ENCODE measurements at regions not wholly inside any gene's neighbourhood (a gene's known extent, or its start where the extent isn't known, plus 50 kb on each side); places are given as distances from the start of the nearest gene placed in this dataset.

GRCh38 chr6:47170617-47170947 is 128.4 kb upstream of the ADGRF1 start:
- Histone ChIP-seq H3K4me3 (no peak overlapping the region), H3K4me1 (peaks cover 2 to 8% of the 10 kb centered on the region in 2 donors), H3K27me3 (no peaks in the 10 kb centered on the region), H3K36me3 (no peaks in the 10 kb centered on the region), H3K27ac (no peak overlapping the region), H3K9me3 (no peaks in the 10 kb centered on the region)
- TF ChIP-seq, protein P1, sequence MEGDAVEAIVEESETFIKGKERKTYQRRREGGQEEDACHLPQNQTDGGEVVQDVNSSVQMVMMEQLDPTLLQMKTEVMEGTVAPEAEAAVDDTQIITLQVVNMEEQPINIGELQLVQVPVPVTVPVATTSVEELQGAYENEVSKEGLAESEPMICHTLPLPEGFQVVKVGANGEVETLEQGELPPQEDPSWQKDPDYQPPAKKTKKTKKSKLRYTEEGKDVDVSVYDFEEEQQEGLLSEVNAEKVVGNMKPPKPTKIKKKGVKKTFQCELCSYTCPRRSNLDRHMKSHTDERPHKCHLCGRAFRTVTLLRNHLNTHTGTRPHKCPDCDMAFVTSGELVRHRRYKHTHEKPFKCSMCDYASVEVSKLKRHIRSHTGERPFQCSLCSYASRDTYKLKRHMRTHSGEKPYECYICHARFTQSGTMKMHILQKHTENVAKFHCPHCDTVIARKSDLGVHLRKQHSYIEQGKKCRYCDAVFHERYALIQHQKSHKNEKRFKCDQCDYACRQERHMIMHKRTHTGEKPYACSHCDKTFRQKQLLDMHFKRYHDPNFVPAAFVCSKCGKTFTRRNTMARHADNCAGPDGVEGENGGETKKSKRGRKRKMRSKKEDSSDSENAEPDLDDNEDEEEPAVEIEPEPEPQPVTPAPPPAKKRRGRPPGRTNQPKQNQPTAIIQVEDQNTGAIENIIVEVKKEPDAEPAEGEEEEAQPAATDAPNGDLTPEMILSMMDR (IDR thresholded peaks at IDR 0.05): no peak
- intact Hi-C loops (cut with DNase I): no loop called here
- DNase-seq: no peak
- no peak for ATAC-seq

GRCh38 chr6:47169785-47170616 is 127.9 kb upstream of the ADGRF1 start:
- no peaks in the 10 kb centered on the region for H3K9me3 ChIP-seq
- peak; percentile 63 for ATAC-seq
- peak overlapping the region in 1 of 2 donors; percentile 13 for H3K27ac ChIP-seq
- H3K4me1 ChIP-seq: peaks cover 2 to 8% of the 10 kb centered on the region in 2 donors
- no peak overlapping the region for H3K4me3 ChIP-seq
- intact Hi-C loops (cut with DNase I): no loop called here
- H3K27me3 ChIP-seq: no peaks in the 10 kb centered on the region
- peak in 1 of 4 donors; percentile 13 for DNase-seq
- TF ChIP-seq, protein P1 (IDR thresholded peaks at IDR 0.05): no peak
- no peaks in the 10 kb centered on the region for H3K36me3 ChIP-seq

DNA sequence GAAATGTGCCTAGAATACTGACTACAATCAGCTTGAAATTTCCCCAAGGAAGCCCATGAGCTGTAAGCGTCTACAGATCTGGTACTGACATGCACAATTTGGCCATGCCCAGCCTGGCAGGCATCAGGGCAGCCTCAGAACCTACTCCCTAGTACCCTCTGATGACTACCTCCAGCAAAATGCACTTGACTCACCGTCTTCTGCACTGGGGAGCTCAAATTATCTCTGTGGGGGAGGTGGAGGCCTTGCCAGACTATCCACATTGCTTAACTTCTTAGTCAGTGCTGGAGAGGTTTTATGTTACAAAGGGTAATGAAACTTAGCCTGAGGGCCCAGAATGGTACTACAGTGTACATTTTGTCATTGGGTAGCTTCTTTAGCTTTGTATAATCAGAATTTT is 126.0 kb upstream of the ADGRF1 start:
- ATAC-seq (peak; percentile 89), DNase-seq (peak in 1 of 4 donors; percentile 57)
- Histone ChIP-seq H3K27ac (peak overlapping the region in 1 of 2 donors; percentile 5), H3K4me1 (peaks cover 2 to 8% of the 10 kb centered on the region in 2 donors), H3K9me3 (no peaks in the 10 kb centered on the region), H3K36me3 (no peaks in the 10 kb centered on the region), H3K4me3 (no peak overlapping the region), H3K27me3 (no peaks in the 10 kb centered on the region)
- TF ChIP-seq, protein P1 (IDR thresholded peaks at IDR 0.05): peak in 1 of 2 donors; percentile 23
- intact Hi-C loops (cut with DNase I): no loop called here

- TF ChIP-seq, protein P1 (IDR thresholded peaks at IDR 0.05): no peak
- peak overlapping the region in 1 of 2 donors; percentile 19 for H3K27ac ChIP-seq
- H3K36me3 ChIP-seq: no peaks in the 10 kb centered on the region
- no peaks in the 10 kb centered on the region for H3K27me3 ChIP-seq
- no peaks in the 10 kb centered on the region for H3K9me3 ChIP-seq
- ATAC-seq: no peak
- intact Hi-C loops (cut with DNase I): no loop called here
- no peak for DNase-seq
- peaks cover 2 to 8% of the 10 kb centered on the region in 2 donors for H3K4me1 ChIP-seq
- no peak overlapping the region for H3K4me3 ChIP-seq
These were observed 123.8 kb upstream of the ADGRF1 start for GRCh38 chr6:47165918-47166317.

- TF ChIP-seq, protein P1 (IDR thresholded peaks at IDR 0.05): no peak
- Histone ChIP-seq H3K36me3 (no peaks in the 10 kb centered on the region), H3K27ac (no peak overlapping the region), H3K4me3 (no peak overlapping the region), H3K9me3 (no peaks in the 10 kb centered on the region), H3K4me1 (peaks cover 2 to 3% of the 10 kb centered on the region in 2 donors), H3K27me3 (no peaks in the 10 kb centered on the region)
- ATAC-seq (no peak), DNase-seq (no peak)
- intact Hi-C loops (cut with DNase I): no loop called here
These were observed 122.7 kb upstream of the ADGRF1 start for GRCh38 chr6:47164877-47165276.

Data from left lung (tissue), 4 donors.